ENCODE measurements at regions not wholly inside any gene's neighbourhood (a gene's known extent, or its start where the extent isn't known, plus 50 kb on each side); places are given as distances from the start of the nearest gene placed in this dataset.
A peak's percentile ranks its signal among the peaks of the same experiment; 100 is the strongest.

DNA sequence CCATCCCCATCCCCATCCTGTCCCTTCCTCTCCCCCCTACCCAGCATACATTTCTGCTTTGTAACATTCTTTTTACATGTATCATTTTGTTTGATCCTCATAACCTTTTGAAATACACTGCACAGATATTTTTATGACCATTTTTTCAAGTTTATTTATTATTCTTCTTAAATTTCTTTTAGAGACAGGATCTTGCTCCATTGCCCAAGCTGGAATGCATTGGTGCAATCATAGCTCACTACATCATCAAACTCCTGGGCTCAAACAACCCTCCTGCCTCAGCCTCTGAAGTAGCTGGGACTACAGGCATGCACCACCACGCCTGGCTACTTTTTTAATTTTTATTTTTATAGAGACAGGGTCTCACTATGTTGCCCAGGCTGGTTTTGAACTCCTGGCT is 99.4 kb upstream of the AKIP1 start:
- no peak for TF ChIP-seq CTCF (IDR thresholded peaks at IDR 0.05)
- Histone ChIP-seq H3K27ac (peak overlapping the region; percentile 36 to 72), H3K4me3 (peak overlapping the region; percentile 75)
- DNase-seq (ENCODE audit: low spot score) = no peak

DNA sequence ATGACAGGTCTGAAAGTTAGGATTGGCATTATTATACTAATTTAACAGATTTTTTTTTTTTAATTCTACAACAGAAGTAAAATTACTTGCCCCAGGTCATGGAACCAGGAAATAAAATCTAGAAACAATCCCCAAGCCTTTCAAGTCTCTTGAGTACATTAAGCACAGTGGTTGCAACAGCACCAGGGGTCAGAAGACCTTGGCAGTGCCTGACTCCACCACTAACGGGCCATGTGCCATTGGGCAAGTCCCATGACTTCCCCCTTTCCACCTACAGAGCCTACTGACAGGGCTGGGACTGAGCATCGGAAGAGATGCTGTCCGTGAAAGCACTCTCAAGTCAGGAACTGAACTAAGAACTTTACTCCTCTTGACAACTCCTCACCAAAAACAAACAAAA is 98.6 kb upstream of the AKIP1 start:
- DNase-seq (ENCODE audit: low spot score) = no peak
- TF ChIP-seq CTCF (IDR thresholded peaks at IDR 0.05) = no peak
- Histone ChIP-seq H3K27ac (no peak overlapping the region), H3K4me3 (no peak overlapping the region)

DNA sequence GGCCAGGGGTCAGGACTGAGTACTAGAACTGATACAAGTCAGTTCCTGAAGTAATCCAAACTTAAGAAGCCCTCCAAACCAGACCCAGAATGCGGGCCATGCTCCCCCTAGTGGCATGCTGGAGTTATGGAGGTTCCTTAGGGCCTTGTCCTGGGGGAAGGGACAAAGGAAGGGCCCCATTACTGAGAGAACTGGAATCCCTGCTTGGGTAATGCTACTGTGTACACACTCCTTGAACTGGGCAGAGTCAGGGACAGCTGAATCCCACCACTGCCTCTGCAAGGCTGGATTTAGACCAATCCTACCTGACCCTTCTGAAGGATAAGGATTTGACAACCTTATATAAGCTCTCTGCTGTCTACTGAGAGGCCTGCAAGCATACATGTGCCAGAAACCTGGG is 97.3 kb upstream of the AKIP1 start:
- Histone ChIP-seq H3K27ac (peak overlapping the region in 1 of 2 donors; percentile 45), H3K4me3 (no peak overlapping the region)
- DNase-seq (ENCODE audit: low spot score) = peak; percentile 87
- peak; percentile 74 for TF ChIP-seq CTCF (IDR thresholded peaks at IDR 0.05)

- no peak overlapping the region for H3K4me3 ChIP-seq
- TF ChIP-seq CTCF (IDR thresholded peaks at IDR 0.05) = no peak
- DNase-seq (ENCODE audit: low spot score) = no peak
- H3K27ac ChIP-seq = no peak overlapping the region
These were observed 96.6 kb upstream of the AKIP1 start for GRCh38 chr11:8814209-8814922.

GRCh38 chr11:8814923-8815240 is 96.1 kb upstream of the AKIP1 start:
- no peak for DNase-seq (ENCODE audit: low spot score)
- H3K4me3 ChIP-seq = no peak overlapping the region
- no peak for TF ChIP-seq CTCF (IDR thresholded peaks at IDR 0.05)
- H3K27ac ChIP-seq = no peak overlapping the region

- DNase-seq (ENCODE audit: low spot score) = no peak
- Histone ChIP-seq H3K4me3 (no peak overlapping the region), H3K27ac (no peak overlapping the region)
- no peak for TF ChIP-seq CTCF (IDR thresholded peaks at IDR 0.05)
These were observed 92.6 kb upstream of the AKIP1 start for GRCh38 chr11:8818421-8818820.

- no peak for DNase-seq (ENCODE audit: low spot score)
- TF ChIP-seq CTCF (IDR thresholded peaks at IDR 0.05) = no peak
These were observed 90.6 kb upstream of the AKIP1 start for GRCh38 chr11:8820401-8820800.

More at GRCh38 chr11:8820401-8820800, 90.6 kb upstream of the AKIP1 start:
- Histone ChIP-seq H3K4me3 (no peak overlapping the region), H3K27ac (no peak overlapping the region)
